Medulla oblongata (tissue), 1 donor: ENCODE measurements at regions not wholly inside any gene's neighbourhood (a gene's known extent, or its start where the extent isn't known, plus 50 kb on each side); places are given as distances from the start of the nearest gene placed in this dataset.

Experiments used
- DNase-seq: peaks from one replicate; pipeline ENCODE4 v3.0.0-alpha.2; 2015; ENCODE audit errors: extremely low spot score

- no peak for DNase-seq
These were observed 55.0 kb downstream of the RPL37A start for GRCh38 chr2:216553482-216554240.

GRCh38 chr2:216554286-216554685 lies 55.6 kb downstream of the RPL37A start:
- DNase-seq = no peak

- DNase-seq = no peak
These were observed 56.1 kb downstream of the RPL37A start for GRCh38 chr2:216554755-216555154.

DNA sequence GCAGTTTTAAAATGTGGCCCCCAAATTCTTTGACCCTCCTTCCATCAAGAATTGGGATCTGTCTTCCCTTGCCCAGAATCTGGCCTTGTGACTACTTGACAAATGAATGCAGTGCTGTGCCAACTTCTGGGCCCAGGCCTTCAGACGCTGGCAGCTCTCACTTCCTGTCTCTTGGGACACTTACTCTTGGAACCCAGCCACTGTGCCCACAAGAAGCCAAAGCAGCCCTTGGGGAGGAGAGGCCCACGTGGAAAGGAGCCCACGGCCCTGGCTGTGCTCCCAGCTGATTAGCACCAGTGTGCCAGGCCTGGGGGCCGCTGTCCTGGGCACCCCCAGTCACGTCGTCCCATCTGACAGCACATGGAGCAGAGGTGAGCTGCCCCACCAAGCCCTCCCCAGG lies 56.6 kb downstream of the RPL37A start:
- DNase-seq = peak; percentile 92

DNA sequence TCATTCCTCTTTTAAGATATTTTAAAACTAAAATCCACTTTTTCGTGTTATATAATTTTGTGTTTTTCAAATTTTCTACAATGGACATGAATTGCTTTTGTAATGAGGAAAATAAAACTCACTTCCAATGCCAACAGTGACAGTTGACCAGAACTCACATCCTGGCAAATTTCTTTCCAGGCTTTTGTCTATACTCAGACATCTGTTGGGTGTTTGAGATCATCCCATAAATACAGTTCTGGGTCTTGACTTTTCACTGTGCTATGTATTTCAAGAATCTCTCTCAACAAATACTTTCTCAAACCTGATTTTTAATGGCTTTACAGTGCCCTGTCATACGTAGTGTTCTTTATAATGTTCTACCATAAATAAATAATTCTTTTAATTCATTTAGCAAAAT lies 57.6 kb downstream of the RPL37A start:
- DNase-seq = no peak

GRCh38 chr2:216557413-216557812 lies 58.8 kb downstream of the RPL37A start:
- DNase-seq = no peak

DNA sequence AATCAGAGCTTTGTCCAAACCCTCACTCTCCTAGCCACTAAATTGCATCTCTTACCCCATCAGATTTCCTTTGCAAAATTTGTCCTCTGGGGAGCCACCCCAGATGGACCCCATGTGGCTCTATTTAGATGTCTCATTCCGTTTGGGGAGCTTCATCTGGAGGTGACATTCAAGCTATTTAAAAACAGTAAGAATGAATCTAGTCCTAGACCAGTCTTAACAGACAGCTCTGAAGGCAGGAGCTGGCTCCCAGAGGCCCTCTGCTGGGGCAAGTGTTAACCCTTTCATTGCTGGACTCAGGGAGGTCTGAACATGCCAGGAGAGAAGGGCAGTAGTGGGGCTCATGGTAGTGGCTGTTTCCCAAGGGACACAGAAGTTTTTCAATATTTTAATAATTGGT lies 59.2 kb downstream of the RPL37A start:
- no peak for DNase-seq

GRCh38 chr2:216559625-216560156 lies 61.0 kb downstream of the RPL37A start:
- DNase-seq = no peak

GRCh38 chr2:216560838-216561270 lies 62.2 kb downstream of the RPL37A start:
- DNase-seq = no peak

GRCh38 chr2:216562696-216563435 lies 64.2 kb downstream of the RPL37A start:
- DNase-seq = no peak

GRCh38 chr2:216563646-216564045 lies 65.0 kb downstream of the RPL37A start:
- no peak for DNase-seq

GRCh38 chr2:216564611-216565010 lies 66.0 kb downstream of the RPL37A start:
- no peak for DNase-seq

- no peak for DNase-seq
These were observed 67.3 kb upstream of the IGFBP2 start for GRCh38 chr2:216565956-216566355.

GRCh38 chr2:216568576-216568975 lies 64.6 kb upstream of the IGFBP2 start:
- no peak for DNase-seq

GRCh38 chr2:216569765-216570164 lies 63.5 kb upstream of the IGFBP2 start:
- DNase-seq = no peak

DNA sequence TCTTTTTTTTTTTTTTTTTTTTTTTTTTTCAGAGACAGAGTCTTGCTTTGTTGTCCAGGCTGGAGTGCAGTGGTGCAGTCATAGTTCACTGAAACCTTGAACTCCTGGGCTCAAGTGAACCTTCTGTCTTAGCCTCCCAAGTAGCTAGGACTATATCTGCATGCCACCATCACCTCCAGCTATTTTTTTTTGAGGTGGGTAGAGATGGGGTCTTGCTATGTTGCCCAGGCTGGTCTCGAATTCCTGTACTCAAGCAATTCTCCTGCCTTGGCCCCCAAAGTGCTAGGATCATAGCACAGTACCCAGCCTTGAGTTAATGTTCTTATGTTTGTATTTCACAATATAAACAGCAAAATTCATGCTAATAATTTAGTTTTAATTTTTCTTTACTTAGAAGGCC lies 62.9 kb upstream of the IGFBP2 start:
- DNase-seq = no peak

- DNase-seq = no peak
These were observed 61.9 kb upstream of the IGFBP2 start for GRCh38 chr2:216571178-216571908.

DNA sequence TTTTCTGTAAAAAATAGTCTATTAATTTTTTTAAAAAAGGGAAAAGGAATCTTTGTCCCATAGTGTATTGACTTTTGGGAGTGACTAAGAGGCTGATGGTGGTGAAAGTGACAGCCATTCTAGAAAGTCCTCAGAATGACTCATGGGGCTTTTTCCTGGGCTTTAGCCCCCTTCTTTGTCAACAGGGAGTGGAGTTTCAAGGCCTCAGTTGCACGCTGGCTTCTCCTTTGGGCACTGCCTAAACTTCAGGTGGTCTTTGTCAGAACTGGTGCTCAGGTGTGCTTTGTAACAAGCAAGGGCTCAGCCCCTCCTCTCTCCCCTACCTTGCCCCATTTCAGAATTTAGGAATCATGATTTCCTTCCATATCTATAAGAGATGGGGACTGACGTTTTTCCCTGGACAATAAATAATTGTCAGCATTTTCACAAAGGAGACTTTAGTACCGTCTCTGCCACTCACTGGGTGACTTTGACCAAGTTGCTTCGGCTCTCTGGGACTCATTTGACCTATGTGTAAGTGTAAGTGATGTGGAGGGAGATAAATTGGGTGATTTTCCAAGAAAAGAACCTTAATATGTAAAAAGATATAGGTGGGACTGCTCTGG lies 61.2 kb upstream of the IGFBP2 start:
- no peak for DNase-seq

DNA sequence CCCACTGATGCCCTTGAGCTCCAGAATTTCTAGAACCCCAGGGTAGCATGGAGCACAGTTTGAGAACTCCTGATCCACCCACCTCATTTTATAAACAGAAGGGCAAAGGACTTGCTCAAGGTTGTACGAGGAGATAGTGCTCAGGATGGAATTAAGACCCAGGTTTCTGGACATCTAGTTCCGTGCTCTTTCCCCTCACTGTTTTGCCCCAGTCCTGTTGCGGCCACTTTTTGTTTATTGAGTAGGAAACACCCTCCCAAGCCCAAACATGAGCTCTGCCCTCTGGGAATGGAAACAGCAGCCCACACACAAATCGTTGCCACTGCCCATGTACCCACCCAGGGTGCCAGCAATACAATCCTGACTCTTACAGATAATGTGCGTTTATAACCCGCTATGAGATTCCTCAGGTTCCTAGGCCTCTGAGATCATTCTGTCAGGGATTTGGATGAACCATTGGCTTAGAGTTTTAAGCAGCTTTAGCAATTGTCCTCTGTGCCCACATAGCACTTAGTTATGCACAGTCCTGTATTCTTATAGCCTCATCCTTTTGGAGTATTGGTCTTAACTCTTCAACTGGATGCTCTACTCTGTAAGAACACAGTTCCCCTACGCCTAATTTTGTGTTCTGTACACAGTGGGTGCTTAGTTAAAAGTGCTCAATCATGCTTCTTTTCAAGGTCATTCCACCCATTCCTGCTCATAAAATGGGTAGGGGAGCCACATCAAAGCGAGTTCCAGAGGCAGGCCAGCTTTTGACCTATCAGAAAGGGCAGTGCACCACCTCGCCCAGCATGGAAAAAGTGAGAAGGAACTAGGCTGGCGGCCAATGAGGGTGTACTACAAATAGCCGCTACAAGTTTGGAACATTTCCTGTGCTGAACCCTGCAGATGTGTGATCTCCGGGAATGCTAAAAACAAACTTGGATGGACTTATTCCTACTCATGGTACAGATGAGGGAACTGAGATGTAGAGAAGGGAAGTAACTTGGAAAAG lies 60.3 kb upstream of the IGFBP2 start:
- DNase-seq = no peak

DNA sequence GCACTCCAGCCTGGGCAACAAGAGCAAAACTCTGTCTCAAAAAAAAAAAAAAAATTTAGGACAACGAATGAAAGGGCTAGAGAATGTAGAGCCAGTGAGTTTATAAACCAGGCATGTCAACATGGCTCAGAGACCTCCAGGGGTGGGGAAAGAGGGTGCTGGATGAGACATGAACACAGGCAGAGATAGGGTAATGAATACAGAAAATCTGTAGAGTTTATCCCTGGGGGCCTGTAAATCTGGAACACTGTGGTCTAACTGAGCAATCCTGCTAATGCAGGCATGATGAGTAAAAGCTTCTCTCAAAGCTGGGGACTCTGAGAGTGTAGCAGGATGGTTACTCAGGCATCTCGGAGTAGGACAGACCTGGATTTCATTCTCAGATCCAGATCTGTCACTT lies 59.2 kb upstream of the IGFBP2 start:
- no peak for DNase-seq

GRCh38 chr2:216574586-216574985 lies 58.6 kb upstream of the IGFBP2 start:
- DNase-seq = no peak
